Upper lobe of right lung (tissue), 1 donor: ENCODE measurements at regions not wholly inside any gene's neighbourhood (a gene's known extent, or its start where the extent isn't known, plus 50 kb on each side); places are given as distances from the start of the nearest gene placed in this dataset.
"Not testable (repeated sequence)": the region's sequence is repeated elsewhere in the genome, so short reads cannot be mapped to it uniquely, and the experiment has no call there.

Experiments used
- ATAC-seq: fragments of 200-7000 bp; cut with Tn5 transposase; one replicate; pipeline ENCODE4 v1.9.1; 2020; ENCODE audit warnings: mild to moderate bottlenecking, moderate library complexity
- DNase-seq: peaks from one replicate; pipeline ENCODE4 v3.0.0-alpha.2; 2020
- H3K27ac ChIP-seq: fragments of 200-600 bp; one replicate; pipeline ENCODE4 v1.8.0; 2022
- H3K27me3 ChIP-seq: fragments of 200-600 bp; one replicate; pipeline ENCODE4 v1.8.0; 2022; ENCODE audit warnings: mild to moderate bottlenecking
- H3K36me3 ChIP-seq: fragments of 200-600 bp; one replicate; pipeline ENCODE4 v1.8.0; 2022
- H3K4me1 ChIP-seq: fragments of 200-600 bp; one replicate; pipeline ENCODE4 v1.8.0; 2022
- H3K4me3 ChIP-seq: fragments of 200-600 bp; one replicate; pipeline ENCODE4 v1.8.0; 2022; ENCODE audit warnings: mild to moderate bottlenecking
- H3K9me3 ChIP-seq: fragments of 200-600 bp; one replicate; pipeline ENCODE4 v1.8.0; 2022
- CTCF ChIP-seq: fragments of 200-600 bp; IDR thresholded peaks from one replicate; pipeline ENCODE4 v1.8.0; 2022; ENCODE audit warnings: antibody characterized with exemption
- intact Hi-C: fragments of 100-400 bp; cut with DNase I; formaldehyde crosslinking; loops from one replicate; pipeline ENCODE4 v1.11.0; 2022
- donor health status: DM: no; HTN: yes; CAD: no; lungs with severe emphysema.

GRCh38 chr2:83997889-83998288 is 461.2 kb downstream of the SUCLG1 start:
- H3K36me3 ChIP-seq: no peaks in the 10 kb centered on the region
- intact Hi-C loops: no loop called here
- ATAC-seq: no peak

GRCh38 chr2:83994633-83995179 is 464.4 kb downstream of the SUCLG1 start:
- TF ChIP-seq CTCF: no peak
- intact Hi-C loops: no loop called here
- H3K36me3 ChIP-seq: no peaks in the 10 kb centered on the region
- no peaks in the 10 kb centered on the region for H3K27me3 ChIP-seq
- H3K27ac ChIP-seq: no peak overlapping the region
- H3K4me1 ChIP-seq: no peaks in the 10 kb centered on the region
- DNase-seq (no peak), ATAC-seq (no peak)
- H3K9me3 ChIP-seq: no peaks in the 10 kb centered on the region
- no peak overlapping the region for H3K4me3 ChIP-seq

More at GRCh38 chr2:83997889-83998288, 461.2 kb downstream of the SUCLG1 start:
- Histone ChIP-seq H3K4me3 (no peak overlapping the region), H3K9me3 (no peaks in the 10 kb centered on the region), H3K4me1 (no peaks in the 10 kb centered on the region), H3K27me3 (no peaks in the 10 kb centered on the region), H3K27ac (no peak overlapping the region)
- no peak for DNase-seq
- no peak for TF ChIP-seq CTCF

- DNase-seq: no peak
- TF ChIP-seq CTCF: no peak
- Histone ChIP-seq H3K9me3 (no peaks in the 10 kb centered on the region), H3K27ac (no peak overlapping the region), H3K27me3 (no peaks in the 10 kb centered on the region), H3K4me1 (no peaks in the 10 kb centered on the region), H3K4me3 (no peak overlapping the region), H3K36me3 (no peaks in the 10 kb centered on the region)
- intact Hi-C loops: no loop called here
- no peak for ATAC-seq
Measured at GRCh38 chr2:83993873-83994632, 465.0 kb downstream of the SUCLG1 start.

- ATAC-seq (no peak), DNase-seq (no peak)
- intact Hi-C loops: no loop called here
- H3K9me3 ChIP-seq: no peaks in the 10 kb centered on the region
- H3K4me3 ChIP-seq: no peak overlapping the region
- no peaks in the 10 kb centered on the region for H3K27me3 ChIP-seq
- TF ChIP-seq CTCF: no peak
- H3K27ac ChIP-seq: no peak overlapping the region
- no peaks in the 10 kb centered on the region for H3K4me1 ChIP-seq
- H3K36me3 ChIP-seq: no peaks in the 10 kb centered on the region
Measured at GRCh38 chr2:83991992-83992391, 467.1 kb downstream of the SUCLG1 start.

- TF ChIP-seq CTCF: no peak
- Histone ChIP-seq H3K4me1 (no peaks in the 10 kb centered on the region), H3K9me3 (no peaks in the 10 kb centered on the region), H3K27me3 (no peaks in the 10 kb centered on the region), H3K4me3 (no peak overlapping the region), H3K27ac (no peak overlapping the region), H3K36me3 (no peaks in the 10 kb centered on the region)
- ATAC-seq (no peak), DNase-seq (no peak)
- intact Hi-C loops: no loop called here
Measured at GRCh38 chr2:83990636-83991035, 468.4 kb downstream of the SUCLG1 start.

- H3K4me3 ChIP-seq, intact Hi-C loops, ATAC-seq, H3K27me3 ChIP-seq, DNase-seq, H3K4me1 ChIP-seq, H3K36me3 ChIP-seq, H3K9me3 ChIP-seq, H3K27ac ChIP-seq: not testable (repeated sequence)
Measured at GRCh38 chr2:83976628-83977027, 482.5 kb downstream of the SUCLG1 start.
